ENCODE measurements at regions not wholly inside any gene's neighbourhood (a gene's known extent, or its start where the extent isn't known, plus 50 kb on each side); places are given as distances from the start of the nearest gene placed in this dataset.

DNA sequence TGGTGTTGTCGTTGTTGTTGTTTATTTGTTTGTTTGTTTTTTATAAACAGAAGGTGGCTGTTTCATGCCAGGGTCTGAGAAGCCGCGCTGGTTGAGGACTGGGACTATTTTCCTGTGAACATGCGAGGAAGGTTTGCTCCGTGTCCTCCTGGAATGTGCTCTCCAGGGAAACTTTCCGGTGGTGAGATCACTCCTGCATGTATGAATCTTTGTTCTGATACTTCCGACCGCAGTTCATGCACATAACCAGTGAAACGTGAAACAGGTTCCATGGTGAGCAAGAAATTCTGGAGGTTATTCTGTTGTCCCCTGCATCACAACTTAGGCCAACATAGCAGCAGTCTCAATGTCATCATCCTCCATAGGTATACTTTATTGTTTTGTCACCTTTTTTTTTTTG is 187.6 kb upstream of the ARGLU1 start:
- no peak for DNase-seq

DNA sequence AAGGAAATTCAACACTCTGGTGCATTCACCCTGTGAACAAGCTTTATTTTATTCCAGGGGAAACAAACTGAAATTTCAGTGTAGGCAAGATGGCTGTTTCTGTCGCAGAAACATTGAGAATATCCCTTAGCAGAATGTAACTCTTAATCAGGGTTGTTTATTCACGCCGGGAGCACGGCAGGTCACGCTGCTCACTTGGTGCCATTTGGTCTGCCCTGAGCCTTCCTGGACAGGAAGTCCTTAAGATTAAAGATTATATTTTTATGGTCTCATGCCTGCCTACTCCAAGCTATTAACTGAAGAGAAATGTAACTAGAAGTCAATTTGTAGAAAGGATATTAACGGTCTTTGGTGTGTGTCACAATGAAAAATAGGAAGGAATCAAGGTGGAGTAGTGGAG is 185.3 kb upstream of the ARGLU1 start:
- no peak for DNase-seq

DNA sequence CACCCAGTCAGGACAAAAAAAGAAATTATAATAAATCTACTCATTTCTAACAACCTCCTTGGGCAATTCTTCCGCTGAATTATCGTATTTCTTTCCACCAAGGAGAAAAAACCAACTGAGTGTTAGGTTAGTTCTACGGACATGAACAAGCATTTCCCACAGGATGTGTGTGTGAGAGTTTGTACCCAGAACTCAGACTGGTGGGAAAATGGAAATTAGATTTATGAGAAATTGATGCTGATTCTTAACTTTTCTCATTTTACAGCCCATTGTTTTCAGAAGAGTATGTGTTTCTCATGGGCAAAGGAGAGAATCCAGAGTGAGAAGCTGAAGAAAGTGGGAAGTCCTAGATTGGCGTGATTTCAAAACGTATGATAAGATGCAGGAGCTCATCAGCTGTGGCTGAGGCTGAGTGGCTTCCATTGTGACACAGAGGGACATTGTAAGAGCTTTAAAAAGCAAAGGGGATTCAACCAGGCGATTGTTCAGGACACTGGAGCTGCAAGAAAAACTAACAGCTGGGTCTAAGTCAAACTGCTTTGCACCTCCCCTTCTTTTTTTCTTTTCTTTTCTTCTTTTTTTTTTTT is 184.7 kb upstream of the ARGLU1 start:
- DNase-seq: no peak

DNA sequence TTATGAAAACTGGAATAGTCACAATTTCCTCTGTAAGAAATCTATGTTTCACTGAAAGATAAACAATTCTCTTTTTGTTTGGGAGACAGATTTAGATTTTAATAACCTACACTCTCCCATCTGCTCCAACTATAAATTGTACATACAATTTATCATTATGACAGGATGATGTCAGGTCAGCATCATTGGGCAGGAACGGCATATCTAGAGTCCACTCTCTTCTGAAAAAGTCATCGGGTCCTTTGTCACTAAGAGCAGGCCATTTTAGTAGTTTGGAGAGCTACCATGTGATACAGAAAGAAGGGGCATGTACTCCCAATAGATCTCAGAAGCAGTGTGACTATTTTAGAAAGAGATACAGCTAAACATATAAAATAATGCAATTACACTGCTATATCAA is 180.8 kb upstream of the ARGLU1 start:
- no peak for DNase-seq

DNA sequence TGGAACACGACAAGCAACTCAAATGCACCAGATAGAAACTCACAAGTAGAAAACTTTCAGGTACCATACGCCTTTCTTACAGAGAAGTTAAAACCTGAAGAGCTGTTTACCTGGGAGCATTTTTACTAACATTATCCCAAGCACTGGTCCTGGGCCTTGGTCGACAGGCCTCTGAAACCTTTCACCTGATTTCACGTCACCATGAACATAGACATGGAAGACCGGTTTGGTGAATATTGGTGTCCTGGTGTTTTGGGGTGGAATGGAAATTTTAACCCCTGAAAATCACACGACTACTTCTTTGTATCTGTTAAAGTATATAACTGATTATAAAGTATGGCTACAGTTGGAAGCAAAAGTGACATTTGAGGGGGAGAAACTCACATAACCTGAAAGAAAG is 176.6 kb upstream of the ARGLU1 start:
- DNase-seq: no peak

DNA sequence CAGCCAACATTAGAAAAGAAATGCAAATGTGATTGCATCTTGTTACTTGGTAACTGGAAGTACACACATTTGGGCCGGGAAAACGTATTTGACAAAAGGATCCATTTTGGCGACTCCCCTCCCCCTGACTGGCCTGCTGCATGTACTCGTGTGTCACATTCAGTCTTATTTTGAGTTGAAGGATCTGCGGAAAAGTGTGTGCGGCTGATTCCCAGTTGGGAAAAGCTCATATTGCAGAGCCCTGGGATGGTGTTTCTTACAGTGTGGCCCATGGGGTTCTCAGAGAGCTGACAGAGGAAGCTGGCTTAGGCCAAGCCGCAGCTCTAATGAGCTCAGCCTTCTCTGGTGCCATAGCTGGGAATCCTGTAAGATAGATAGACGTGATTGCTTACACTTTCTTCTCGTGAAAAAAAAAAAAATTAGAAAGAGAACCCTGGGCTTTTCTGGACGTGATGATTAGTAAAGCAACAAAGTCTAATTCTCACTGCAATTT is 170.3 kb upstream of the ARGLU1 start:
- no peak for DNase-seq

DNA sequence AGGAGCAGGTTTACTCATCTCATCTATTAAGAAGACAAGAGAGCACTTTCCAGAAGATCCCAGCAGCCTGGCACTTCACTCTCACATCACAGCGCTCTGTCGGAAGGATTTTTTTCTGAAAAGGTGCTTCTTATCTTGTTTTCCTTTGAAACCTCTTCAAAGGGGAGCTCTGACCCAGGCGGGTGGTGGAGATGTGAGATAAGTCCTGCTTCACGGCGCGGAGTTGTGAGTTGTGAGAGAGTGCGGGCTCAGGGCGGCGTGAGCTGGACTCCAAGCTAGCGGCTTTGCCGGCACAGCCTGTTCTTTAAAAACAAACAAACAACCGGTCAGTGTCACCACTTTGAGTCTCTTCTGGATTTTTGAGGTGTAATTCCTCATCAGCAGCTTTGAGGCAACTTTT is 169.0 kb upstream of the ARGLU1 start:
- DNase-seq: no peak

DNA sequence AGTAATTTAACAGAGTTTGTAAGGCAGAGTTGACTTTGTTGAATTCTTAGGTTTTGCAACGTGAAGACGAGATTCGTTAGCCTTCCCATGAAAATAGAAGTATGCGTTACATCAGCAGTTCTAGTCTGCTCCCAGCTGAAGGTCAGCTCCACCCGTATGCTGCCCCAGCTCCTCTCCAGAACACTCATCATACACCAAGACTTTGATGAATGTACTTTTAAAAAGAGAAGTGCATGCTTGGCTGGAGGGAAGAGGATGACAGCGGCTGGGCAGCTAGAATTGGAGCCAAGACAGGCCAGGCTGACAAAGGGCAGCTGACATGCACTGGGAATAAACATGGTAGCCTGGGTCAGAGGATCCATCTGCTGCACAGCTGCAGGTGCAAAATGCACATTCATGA is 166.3 kb upstream of the ARGLU1 start:
- DNase-seq: no peak

DNA sequence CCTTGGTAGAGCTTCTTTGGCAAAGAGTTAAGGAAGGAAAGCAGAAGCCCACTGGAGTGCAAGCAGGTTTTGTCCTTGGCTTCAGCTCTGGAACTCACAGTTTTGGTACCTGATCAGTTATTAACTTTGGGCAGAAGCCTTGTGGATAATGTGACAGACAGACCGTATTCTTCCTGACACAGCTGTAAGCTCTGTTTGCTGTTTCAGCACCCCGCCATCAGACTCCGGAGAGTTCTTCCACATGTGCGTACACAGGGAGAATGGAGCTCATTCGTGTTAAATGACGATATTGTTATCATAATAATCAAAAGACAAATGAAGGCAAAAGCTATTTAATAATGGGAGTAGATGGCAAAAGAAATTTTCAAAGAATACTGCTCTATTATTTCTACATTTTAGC is 155.1 kb upstream of the ARGLU1 start:
- DNase-seq: no peak

DNA sequence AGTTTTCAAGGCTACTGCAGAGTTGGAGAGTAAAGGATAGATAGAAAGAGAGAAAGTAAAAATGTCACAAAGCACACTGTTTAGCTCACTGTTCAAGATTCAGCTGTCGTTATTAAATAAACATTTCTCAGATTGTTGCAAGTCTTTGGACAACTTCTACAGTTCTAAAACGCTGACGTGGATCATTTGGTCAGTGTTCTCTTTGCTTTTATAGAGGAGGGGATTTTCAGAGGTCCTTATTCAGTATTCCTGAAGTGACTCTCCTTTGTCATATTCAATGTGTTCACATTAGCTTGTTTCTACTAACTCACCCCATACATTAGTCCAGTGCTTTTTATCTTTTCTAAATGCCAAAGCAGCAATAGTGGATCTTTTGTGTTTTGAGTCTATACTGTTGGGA is 154.7 kb upstream of the ARGLU1 start:
- DNase-seq: no peak

DNA sequence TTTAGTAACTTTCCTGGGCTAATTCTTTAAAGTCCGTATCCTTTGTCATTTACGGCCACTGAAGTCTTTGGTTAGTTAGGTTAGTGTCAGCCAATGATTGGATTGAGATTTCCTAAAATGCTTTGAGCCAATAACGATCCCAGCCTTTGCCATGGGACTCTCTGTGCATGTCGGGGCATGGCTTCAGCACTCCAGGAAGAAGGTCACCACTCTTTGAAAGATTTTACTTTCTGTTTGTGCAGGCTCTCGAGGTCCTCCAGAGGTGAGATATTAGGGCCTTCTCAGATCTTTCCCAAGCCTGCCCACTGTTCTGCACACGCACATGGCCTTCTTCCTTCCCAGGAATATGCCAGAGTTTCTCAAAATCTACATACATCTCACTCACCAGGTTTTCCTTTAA is 153.7 kb upstream of the ARGLU1 start:
- no peak for DNase-seq

DNA sequence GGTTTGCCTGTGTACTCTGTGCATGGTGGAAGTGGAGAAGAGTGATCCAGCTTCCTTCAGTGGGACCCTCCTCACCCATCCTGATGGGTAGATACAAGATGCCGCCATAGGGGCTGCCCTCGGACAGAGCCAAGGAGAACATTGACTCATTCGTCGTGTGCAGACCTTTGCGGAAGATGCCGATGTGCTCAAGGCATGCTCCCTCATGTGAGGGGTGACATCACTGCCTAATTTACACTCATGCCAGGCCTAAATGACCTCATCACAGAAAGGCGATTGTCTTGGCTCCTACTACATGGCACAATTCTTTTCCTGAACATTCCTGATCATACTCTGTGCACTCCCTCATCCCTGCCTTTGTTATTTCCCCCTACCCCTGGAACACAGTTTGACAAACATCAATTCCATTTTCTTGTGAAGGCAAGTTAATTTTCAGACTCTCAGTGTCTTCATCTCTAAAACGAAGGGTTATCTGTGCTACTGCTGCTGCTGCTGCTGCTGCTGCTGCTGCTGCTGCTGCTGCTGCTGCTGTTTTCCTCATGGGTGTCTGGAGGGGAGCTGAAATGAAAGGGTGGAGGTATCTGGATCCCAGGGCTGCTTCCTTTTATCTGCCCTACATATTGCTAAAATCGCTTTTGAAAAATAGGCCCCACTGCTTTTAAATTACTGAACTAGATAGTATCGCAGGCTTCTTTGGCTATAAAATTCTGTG is 146.5 kb upstream of the ARGLU1 start:
- no peak for DNase-seq

DNA sequence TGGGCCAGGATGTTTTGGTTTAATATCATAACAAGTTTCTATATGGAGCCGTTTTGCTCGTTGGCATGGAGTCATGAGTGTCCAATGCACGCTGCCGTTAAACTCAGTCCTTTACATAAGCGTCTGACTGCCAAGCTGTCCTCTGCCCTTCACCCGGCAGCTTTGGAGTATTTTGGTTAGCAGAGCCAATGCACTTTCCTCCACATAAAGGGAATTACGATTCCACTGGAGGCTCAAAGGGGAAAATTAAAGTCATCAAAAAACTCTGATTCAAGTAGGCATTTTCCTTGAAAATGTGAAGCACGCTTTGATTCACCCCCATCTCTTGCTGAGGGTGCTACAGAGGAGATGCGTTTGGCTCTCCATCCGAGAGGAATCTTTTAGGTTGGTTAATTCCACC is 144.4 kb upstream of the ARGLU1 start:
- DNase-seq: no peak

DNA sequence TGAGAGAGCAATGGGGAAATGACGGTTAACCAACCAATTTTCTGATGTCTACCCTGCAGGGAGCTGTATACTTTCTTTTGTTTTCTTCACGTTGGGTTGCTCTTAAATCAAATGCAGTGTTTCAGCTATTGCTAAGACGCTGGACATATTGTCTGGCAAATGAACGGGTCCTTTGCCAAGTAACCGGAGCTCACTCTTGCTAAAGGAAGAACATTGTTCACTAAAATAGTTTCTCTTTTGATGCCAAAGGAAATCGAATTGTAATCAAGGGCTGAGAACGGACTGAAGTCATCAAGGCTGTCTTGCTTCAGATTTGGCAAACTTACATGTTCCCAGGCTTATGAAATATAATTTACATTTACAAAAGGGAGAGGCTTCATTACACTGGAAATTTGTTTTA is 142.3 kb upstream of the ARGLU1 start:
- DNase-seq: no peak

DNA sequence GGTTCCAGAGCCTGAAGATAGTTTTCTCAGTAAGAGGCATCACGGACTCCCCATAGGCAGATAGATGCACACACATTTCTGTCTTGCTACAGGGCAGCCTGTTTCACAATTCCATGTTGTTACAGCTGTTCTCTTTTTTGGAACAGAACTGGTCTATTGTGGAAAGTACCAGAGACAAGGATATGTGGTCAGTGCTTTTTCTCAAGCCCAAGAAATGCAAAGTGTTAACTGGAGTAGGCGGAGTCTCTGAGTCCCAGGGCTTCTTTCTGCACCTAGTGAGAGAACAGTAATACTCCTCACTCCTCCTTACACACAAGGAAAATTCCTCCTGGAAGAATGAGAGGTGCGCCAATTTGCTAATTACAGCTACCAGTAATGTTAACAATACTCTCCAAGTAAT is 141.6 kb upstream of the ARGLU1 start:
- no peak for DNase-seq

DNA sequence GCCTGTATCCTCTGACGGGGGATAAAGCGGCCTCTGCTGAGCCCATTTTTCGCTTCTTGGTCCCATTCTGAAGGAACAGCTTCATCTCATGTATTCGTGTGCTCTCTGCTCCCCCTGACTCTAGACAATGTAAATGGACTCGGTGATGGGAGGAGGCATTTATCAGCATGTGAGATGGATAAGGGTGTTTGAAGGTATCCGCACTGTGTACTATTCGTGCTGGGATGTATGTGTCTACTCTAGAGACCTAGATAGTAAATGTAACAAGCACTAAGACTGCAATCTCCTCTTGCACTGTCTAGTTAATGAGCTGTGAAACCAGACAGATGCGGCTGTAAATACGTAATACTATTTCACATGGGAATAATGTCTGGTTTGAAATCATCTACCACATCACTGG is 134.6 kb upstream of the ARGLU1 start:
- no peak for DNase-seq

DNA sequence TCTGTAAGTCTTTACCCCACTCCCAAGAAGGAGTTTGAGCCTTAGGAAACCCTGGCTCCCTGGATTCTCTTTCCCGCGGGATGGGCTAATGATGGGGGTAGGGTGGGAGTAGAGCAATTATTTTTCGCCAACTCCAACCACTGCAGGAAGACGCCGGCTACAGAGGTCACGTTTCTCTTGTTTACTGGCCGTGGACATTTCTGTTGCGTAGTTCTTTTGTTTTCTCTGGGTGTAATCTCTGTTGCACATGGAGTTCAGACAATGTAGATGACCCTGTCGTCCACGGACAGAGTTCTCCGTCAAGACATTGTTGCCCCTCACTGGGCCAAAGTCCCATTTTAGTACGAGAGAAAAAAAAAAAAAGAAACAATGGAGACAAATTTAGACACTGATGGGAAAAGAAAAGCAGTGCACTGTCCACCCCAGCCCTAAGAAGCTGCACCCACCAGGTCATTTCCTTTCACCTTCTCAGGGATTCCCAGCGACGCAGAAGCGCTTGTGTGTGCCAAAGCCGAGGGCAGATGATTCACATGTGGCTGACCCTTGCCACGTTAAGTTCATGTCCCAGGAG is 133.9 kb upstream of the ARGLU1 start:
- no peak for DNase-seq

DNA sequence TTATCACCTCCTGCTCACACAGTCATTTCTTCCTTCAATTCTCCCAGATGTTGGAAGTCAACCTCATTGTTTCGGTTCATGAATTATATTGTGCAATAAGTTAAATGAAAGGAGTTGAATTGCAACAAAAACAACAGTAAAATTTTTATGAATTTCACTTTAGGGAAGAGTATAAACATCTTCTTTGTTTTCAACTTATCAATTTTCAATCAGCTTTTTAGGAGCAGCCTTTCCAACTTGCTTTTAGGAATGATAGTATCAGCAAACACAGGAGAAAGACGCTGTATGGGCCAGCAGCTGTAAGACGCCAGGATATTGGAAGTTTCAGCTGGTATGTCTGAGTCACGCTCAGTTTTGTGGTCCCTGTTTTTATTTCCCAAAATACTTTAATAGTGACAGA is 132.5 kb upstream of the ARGLU1 start:
- DNase-seq: no peak

DNA sequence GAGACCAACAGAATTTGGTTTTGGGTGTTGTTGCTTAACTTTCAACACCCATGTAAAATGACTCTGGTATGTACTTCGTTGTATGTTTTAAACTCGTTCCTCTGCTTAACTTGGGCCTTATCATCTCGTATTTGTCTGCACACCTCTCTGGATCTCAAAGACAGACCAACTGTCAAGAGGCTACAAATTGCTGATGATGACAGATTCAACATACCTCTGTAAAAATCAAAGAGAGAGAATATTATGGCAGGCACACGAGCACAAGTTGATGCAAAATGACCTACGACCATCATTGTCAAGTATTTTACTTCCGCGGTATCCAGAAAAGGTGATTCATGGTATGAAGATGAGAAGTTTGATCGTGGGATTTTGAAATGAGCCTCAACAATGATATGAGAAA is 132.1 kb upstream of the ARGLU1 start:
- no peak for DNase-seq

DNA sequence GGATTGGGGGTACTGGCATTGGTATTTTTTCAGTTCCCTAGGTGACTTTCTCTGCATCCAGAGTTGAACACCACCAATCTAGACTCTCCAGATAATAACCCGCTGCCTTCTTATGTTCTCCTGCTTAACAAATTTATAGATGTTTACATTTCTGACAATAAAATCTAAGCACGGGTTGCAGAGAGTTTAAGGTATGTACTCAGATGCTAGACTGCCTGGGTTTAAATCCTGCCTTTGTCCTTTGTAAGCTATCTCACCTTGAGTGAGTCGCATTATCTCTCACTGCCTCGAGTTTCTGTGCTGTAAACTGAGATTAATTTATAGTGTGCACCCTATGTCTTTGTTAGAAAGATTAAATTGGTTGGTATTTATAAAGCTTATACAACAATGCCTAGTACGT is 131.4 kb upstream of the ARGLU1 start:
- DNase-seq: no peak

DNA sequence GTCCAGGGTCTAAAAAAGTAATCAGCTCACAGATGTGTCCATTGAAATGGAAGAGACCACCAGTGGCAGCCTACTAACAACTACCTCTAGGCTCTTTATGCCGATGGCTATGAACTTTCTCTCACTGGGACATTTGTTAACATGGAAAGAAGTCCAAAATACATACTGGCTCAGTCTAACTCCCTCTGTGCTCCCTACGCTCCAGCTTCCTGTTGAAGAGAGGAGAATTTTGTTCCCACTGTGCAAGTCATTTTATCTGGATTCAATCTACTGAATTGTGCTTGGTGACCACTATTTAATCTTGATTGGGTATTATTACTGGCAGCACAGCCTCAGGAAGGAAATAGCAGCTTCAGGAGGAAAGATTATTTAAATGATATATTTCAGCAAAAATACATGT is 128.8 kb upstream of the ARGLU1 start:
- no peak for DNase-seq

DNA sequence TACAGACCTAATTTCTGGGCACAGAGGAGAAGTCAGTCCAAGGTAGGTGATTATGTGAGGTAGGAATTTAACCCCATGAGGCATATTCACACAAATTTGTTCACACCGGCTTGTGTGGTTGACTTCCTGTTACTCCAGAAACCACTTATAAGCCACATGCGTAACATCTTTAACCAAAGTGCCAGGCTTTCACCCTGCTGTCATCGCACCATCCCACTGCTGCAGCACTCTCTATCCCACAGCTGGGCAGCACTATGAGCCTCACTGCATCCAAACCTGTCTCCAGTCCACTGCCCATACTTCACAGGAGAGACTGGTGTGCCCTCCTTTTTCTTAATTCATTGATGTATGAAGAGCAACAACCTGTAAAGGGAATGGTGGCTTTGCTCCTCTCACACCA is 128.2 kb upstream of the ARGLU1 start:
- DNase-seq: no peak

DNA sequence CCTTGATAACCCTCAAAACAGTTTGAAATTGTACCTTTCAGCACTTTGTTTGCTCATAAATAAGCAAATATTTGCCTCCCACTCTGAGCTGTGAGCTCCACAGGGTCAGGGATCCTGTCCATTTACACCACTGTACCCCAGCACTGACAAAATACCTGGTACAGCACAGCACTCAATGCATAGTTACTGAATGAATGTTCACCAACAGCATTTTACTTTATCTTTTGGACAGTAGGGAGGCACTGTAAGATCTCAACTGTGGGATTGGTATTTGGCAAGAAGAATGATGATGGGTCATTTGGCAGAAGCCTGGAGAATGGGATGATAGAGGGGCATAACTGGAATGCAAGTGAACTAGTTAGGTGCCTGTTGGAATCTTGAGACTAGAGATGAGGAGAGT is 127.2 kb upstream of the ARGLU1 start:
- no peak for DNase-seq

DNA sequence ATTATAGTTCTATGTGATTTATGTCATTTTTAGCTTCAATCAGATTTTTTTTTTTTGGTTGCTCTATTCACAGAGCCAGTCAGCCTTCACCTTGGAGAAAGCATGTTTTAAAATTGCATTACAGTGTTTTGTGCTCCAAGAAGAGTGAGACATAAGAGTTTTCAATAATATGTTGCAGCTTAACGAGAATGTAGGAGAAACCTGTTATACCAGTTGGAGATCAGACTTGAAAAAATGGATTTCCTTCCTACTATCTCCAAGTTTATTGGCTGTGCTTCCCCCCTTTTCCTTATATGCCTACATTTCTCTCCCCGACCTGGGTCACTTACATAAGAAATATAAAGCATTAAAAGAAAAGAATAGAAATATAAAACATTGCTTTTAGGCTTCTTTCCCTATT is 123.9 kb upstream of the ARGLU1 start:
- DNase-seq: no peak

DNA sequence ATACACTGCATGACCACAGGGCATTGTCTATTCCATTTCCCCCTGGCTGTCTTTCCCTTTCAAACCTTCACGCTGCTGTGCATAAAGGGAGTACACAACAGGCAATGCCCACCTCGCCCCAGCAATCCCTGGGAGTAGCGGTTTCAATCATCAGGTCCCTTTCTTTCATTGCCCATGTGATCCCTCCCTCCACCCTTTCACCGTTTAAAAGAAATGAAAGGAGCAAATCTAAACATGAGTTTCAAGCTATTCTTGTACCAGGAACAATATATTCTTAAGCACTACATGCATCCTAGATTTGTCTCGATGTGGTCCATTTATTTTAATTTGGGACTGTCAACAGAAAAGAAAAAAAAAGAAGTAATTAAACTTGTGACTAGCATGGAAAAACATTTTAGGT is 123.4 kb upstream of the ARGLU1 start:
- no peak for DNase-seq

All from stimulated activated CD4-positive, alpha-beta T cell treated with anti-CD3 and anti-CD28 coated beads, Interleukin-4, amount 100 ng/mL, for 1 hour (primary cell).